ENCODE measurements at regions not wholly inside any gene's neighbourhood (a gene's known extent, or its start where the extent isn't known, plus 50 kb on each side); places are given as distances from the start of the nearest gene placed in this dataset.
"Not testable (repeated sequence)": the region's sequence is repeated elsewhere in the genome, so short reads cannot be mapped to it uniquely, and the experiment has no call there.

DNA sequence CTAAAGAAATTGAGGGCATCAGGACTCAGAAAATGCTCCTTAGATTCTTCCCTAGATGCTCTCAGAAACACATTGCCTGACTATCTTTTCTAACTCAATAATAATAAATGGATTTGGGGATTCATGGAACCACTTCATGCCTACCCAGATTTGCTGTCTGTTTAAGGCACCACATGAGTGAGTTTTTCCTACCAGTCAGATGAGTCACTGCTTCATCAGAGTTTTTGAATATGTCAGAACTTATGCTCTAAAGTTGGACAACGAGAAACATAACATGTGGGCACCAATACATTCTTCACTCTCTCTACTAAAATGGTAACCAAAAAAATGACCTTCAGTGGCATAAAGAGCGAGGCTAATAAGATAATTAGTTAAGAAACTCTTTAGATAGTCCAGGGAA is 1135.1 kb downstream of the TUSC7 start:
- no peak overlapping the region for H3K9ac ChIP-seq (ENCODE audit: low read length in 2 of 2)
- no peak overlapping the region for H3K4me3 ChIP-seq (ENCODE audit: low read length in 2 of 2)
- H3K27me3 ChIP-seq (ENCODE audit: control insufficient read depth in 1 of 2, insufficient read depth in 2 of 2, low read length in 2 of 2) = no peaks in the 10 kb centered on the region
- H3K4me1 ChIP-seq (ENCODE audit: control insufficient read depth, insufficient read depth, low read length) = no peaks in the 10 kb centered on the region
- no peaks in the 10 kb centered on the region for H3K36me3 ChIP-seq (ENCODE audit: control insufficient read depth in 2 of 2, insufficient read depth in 2 of 2, low read length in 2 of 2)
- no peaks in the 10 kb centered on the region for H3K9me3 ChIP-seq (ENCODE audit: control insufficient read depth in 2 of 2, low read length in 2 of 2)
- H3K27ac ChIP-seq (ENCODE audit: low read length) = no peak overlapping the region

DNA sequence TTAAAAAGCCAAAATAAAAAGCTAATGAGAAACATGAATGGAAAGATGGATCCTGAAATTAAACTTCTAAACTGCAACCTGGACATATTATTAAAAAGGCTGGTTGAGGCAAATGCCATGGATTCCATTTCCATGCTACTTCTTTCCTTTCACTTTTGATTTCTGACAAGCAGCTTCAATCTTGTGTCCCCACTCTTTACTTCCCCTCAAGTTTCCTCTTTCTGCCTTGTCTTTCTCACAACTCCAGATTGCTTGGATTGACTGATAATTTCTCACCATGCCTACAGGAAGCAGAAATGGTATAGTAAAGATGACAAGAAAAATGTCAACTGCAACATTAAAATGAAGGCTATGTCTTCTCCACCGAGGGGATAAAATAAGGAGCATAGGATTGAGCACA is 1136.7 kb downstream of the TUSC7 start:
- H3K27me3 ChIP-seq (ENCODE audit: control insufficient read depth in 1 of 2, insufficient read depth in 2 of 2, low read length in 2 of 2) = no peaks in the 10 kb centered on the region
- no peaks in the 10 kb centered on the region for H3K9me3 ChIP-seq (ENCODE audit: control insufficient read depth in 2 of 2, low read length in 2 of 2)
- no peak overlapping the region for H3K27ac ChIP-seq (ENCODE audit: low read length)
- no peak overlapping the region for H3K4me3 ChIP-seq (ENCODE audit: low read length in 2 of 2)
- H3K4me1 ChIP-seq (ENCODE audit: control insufficient read depth, insufficient read depth, low read length) = no peaks in the 10 kb centered on the region
- no peaks in the 10 kb centered on the region for H3K36me3 ChIP-seq (ENCODE audit: control insufficient read depth in 2 of 2, insufficient read depth in 2 of 2, low read length in 2 of 2)
- no peak overlapping the region for H3K9ac ChIP-seq (ENCODE audit: low read length in 2 of 2)

DNA sequence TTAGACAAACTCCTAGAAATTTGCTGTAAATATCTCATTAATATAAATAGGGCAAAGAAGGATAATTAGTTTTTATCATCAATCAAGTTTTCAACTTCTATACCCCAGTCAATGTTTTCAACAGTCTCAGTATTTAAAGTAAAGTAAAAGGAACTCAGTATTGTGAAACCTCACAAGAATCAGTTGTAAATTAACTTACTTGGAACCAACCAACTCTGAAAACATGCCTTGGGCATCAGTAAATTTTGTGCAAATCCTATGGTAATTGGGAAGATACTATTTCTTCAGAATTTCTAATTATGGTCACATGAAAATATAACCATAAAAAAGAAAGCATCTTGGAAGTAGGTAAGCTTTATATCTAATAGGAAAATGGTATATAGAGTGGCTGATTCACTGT is 1139.0 kb downstream of the TUSC7 start:
- Histone ChIP-seq H3K4me3 (ENCODE audit: low read length in 2 of 2) (no peak overlapping the region), H3K27ac (ENCODE audit: low read length) (no peak overlapping the region), H3K36me3 (ENCODE audit: control insufficient read depth in 2 of 2, insufficient read depth in 2 of 2, low read length in 2 of 2) (no peaks in the 10 kb centered on the region), H3K27me3 (ENCODE audit: control insufficient read depth in 1 of 2, insufficient read depth in 2 of 2, low read length in 2 of 2) (no peaks in the 10 kb centered on the region), H3K9ac (ENCODE audit: low read length in 2 of 2) (no peak overlapping the region), H3K9me3 (ENCODE audit: control insufficient read depth in 2 of 2, low read length in 2 of 2) (no peaks in the 10 kb centered on the region), H3K4me1 (ENCODE audit: control insufficient read depth, insufficient read depth, low read length) (no peaks in the 10 kb centered on the region)

DNA sequence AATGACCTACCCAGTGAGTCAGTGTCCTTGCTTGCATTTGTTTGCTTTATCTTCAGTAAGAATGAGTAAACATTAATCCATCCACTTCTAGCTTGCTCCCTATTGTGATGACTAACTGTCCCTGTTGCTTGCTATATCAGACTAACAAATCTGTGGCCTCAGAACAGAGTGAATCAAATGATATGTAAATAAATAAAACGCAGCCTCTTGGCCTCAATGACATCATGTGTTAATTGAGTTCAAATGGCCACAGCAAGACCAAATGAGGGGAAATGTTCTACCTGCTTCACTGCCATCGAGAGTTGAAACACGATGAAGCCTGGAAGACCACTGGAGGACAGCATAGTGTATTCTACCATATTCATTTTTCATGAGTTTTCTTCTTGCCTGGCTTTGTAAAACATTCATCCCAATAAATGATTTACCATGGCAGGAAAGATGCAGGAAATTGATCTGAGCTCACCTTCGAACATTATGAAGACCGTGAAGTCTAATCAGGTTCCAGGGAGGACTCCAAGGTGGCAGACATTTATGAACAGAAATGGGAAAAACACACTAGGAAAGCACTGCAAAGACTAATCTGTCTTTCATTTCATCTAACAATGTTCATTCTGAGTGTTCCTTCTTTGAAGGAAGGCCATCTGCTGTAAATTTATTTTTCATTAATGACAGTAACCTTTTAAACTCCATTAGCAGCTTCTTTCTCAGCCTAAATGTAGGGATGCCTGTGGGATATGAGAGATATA is 1144.5 kb downstream of the TUSC7 start:
- no peak overlapping the region for H3K4me3 ChIP-seq (ENCODE audit: low read length in 2 of 2)
- no peak overlapping the region for H3K9ac ChIP-seq (ENCODE audit: low read length in 2 of 2)
- no peaks in the 10 kb centered on the region for H3K27me3 ChIP-seq (ENCODE audit: control insufficient read depth in 1 of 2, insufficient read depth in 2 of 2, low read length in 2 of 2)

DNA sequence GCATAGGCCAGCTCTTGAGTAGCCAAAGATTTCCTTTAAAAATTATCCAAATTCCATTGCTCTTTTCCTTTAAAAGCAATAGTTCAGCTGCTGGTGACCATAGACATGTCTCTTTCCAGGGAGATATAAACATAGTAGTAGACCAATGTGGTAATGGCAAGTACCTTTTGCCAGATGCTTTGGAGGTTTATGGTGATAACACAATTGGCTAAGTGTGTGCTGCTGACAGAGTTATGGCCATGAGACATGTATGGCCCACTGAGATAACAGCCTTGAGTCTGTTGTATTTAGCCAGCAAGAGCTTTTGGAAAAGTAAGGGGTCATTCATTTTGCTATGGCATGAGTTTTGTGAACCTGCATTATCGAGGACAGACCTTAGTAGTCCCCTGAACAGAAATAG is 1146.8 kb downstream of the TUSC7 start:
- Histone ChIP-seq H3K27ac (ENCODE audit: low read length) (no peak overlapping the region), H3K9ac (ENCODE audit: low read length in 2 of 2) (no peak overlapping the region), H3K9me3 (ENCODE audit: control insufficient read depth in 2 of 2, low read length in 2 of 2) (no peaks in the 10 kb centered on the region), H3K27me3 (ENCODE audit: control insufficient read depth in 1 of 2, insufficient read depth in 2 of 2, low read length in 2 of 2) (no peaks in the 10 kb centered on the region), H3K4me3 (ENCODE audit: low read length in 2 of 2) (no peak overlapping the region), H3K36me3 (ENCODE audit: control insufficient read depth in 2 of 2, insufficient read depth in 2 of 2, low read length in 2 of 2) (no peaks in the 10 kb centered on the region), H3K4me1 (ENCODE audit: control insufficient read depth, insufficient read depth, low read length) (no peaks in the 10 kb centered on the region)

More for the DNA sequence above, 1144.5 kb downstream of the TUSC7 start:
- Histone ChIP-seq H3K9me3 (ENCODE audit: control insufficient read depth in 2 of 2, low read length in 2 of 2) (no peaks in the 10 kb centered on the region), H3K36me3 (ENCODE audit: control insufficient read depth in 2 of 2, insufficient read depth in 2 of 2, low read length in 2 of 2) (no peaks in the 10 kb centered on the region), H3K27ac (ENCODE audit: low read length) (no peak overlapping the region), H3K4me1 (ENCODE audit: control insufficient read depth, insufficient read depth, low read length) (no peaks in the 10 kb centered on the region)

DNA sequence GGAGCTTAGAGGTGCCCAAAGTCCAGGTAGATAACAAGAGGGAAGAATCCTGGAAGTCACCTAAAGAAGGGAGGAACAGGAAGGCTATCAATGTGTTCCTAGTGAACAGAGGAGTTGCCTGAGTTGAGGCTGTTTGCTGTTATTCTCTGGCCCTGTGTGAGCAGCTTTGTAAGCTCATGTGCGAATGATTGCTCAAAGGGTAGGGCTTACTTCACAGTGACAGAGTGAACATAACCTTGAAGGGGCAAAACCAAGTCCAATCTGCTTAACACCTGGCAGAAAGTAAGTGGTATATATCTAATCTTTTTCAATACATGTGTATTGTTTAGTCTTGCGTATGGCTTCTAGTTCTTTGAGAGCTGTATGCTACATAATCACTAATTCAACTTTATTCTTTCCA is 1153.6 kb downstream of the TUSC7 start:
- Histone ChIP-seq H3K4me3 (ENCODE audit: low read length in 2 of 2) (no peak overlapping the region), H3K9me3 (ENCODE audit: control insufficient read depth in 2 of 2, low read length in 2 of 2) (no peaks in the 10 kb centered on the region)

DNA sequence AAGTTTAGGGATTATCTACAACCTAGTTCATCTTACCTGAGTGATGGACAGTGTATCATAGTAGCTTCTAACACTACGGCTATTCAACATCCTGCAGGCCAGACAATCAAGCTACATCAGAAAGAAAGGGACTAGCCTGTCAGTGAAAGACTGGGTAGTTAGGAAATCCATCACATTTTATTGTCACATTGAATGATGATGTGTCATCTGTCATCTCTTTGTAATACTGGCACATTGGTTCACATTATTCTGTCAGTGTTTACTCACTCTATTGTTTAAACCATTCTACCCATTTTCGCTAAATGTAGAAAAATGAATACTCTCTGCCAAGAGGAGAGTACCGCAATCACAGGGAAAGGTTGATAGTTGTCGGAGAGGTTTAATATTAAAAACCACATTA is 1155.8 kb downstream of the TUSC7 start:
- no peak overlapping the region for H3K9ac ChIP-seq (ENCODE audit: low read length in 2 of 2)
- no peaks in the 10 kb centered on the region for H3K4me1 ChIP-seq (ENCODE audit: control insufficient read depth, insufficient read depth, low read length)
- H3K4me3 ChIP-seq (ENCODE audit: low read length in 2 of 2) = no peak overlapping the region
- no peaks in the 10 kb centered on the region for H3K27me3 ChIP-seq (ENCODE audit: control insufficient read depth in 1 of 2, insufficient read depth in 2 of 2, low read length in 2 of 2)
- no peak overlapping the region for H3K27ac ChIP-seq (ENCODE audit: low read length)
- no peaks in the 10 kb centered on the region for H3K9me3 ChIP-seq (ENCODE audit: control insufficient read depth in 2 of 2, low read length in 2 of 2)
- no peaks in the 10 kb centered on the region for H3K36me3 ChIP-seq (ENCODE audit: control insufficient read depth in 2 of 2, insufficient read depth in 2 of 2, low read length in 2 of 2)

More for the DNA sequence above, 1153.6 kb downstream of the TUSC7 start:
- Histone ChIP-seq H3K27me3 (ENCODE audit: control insufficient read depth in 1 of 2, insufficient read depth in 2 of 2, low read length in 2 of 2) (no peaks in the 10 kb centered on the region), H3K36me3 (ENCODE audit: control insufficient read depth in 2 of 2, insufficient read depth in 2 of 2, low read length in 2 of 2) (no peaks in the 10 kb centered on the region), H3K9ac (ENCODE audit: low read length in 2 of 2) (no peak overlapping the region), H3K27ac (ENCODE audit: low read length) (no peak overlapping the region), H3K4me1 (ENCODE audit: control insufficient read depth, insufficient read depth, low read length) (no peaks in the 10 kb centered on the region)

DNA sequence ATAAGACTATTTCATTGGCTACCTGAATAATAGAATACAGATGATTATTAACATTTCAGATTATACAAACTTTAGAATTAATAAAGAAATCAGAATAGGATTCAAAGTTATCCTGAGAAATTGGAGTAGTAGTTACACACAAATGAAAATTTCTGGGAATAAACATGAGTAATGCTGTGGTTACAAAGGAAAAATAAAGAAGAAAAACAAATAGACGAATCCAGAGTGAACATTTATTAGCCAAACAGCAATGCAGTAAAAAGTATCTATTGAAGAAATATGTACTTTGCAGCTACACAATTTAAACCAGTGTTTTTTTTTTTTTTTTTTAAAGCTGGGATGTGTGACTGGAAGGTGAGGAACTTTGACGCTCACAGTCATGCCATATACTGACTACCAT is 1159.2 kb downstream of the TUSC7 start:
- Histone ChIP-seq H3K9ac (ENCODE audit: low read length in 2 of 2) (no peak overlapping the region), H3K27ac (ENCODE audit: low read length) (no peak overlapping the region), H3K4me3 (ENCODE audit: low read length in 2 of 2) (no peak overlapping the region), H3K4me1 (ENCODE audit: control insufficient read depth, insufficient read depth, low read length) (no peaks in the 10 kb centered on the region), H3K36me3 (ENCODE audit: control insufficient read depth in 2 of 2, insufficient read depth in 2 of 2, low read length in 2 of 2) (no peaks in the 10 kb centered on the region), H3K27me3 (ENCODE audit: control insufficient read depth in 1 of 2, insufficient read depth in 2 of 2, low read length in 2 of 2) (no peaks in the 10 kb centered on the region), H3K9me3 (ENCODE audit: control insufficient read depth in 2 of 2, low read length in 2 of 2) (no peaks in the 10 kb centered on the region)

DNA sequence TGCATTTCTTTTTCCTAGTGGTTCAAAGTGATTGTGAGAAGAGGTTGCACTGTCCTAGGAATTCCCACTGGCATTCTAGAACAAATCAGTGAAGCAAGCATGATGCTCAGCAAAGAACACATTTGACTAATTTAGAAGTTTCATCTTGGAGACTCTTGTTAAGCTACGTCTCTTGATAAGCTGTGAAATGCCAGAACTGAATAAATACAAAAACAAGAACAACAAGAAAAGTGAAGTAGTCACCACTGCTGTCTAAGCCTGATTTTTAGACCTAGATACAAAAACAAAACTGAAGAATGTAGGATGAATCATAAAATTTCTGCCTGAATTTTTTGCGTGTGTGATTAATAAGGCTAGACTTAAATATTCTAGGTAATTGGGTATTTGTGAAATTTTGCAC is 1162.4 kb downstream of the TUSC7 start:
- H3K27ac ChIP-seq (ENCODE audit: low read length) = no peak overlapping the region
- no peaks in the 10 kb centered on the region for H3K36me3 ChIP-seq (ENCODE audit: control insufficient read depth in 2 of 2, insufficient read depth in 2 of 2, low read length in 2 of 2)
- H3K9me3 ChIP-seq (ENCODE audit: control insufficient read depth in 2 of 2, low read length in 2 of 2) = no peaks in the 10 kb centered on the region
- H3K27me3 ChIP-seq (ENCODE audit: control insufficient read depth in 1 of 2, insufficient read depth in 2 of 2, low read length in 2 of 2) = no peaks in the 10 kb centered on the region
- no peaks in the 10 kb centered on the region for H3K4me1 ChIP-seq (ENCODE audit: control insufficient read depth, insufficient read depth, low read length)
- no peak overlapping the region for H3K9ac ChIP-seq (ENCODE audit: low read length in 2 of 2)
- no peak overlapping the region for H3K4me3 ChIP-seq (ENCODE audit: low read length in 2 of 2)

DNA sequence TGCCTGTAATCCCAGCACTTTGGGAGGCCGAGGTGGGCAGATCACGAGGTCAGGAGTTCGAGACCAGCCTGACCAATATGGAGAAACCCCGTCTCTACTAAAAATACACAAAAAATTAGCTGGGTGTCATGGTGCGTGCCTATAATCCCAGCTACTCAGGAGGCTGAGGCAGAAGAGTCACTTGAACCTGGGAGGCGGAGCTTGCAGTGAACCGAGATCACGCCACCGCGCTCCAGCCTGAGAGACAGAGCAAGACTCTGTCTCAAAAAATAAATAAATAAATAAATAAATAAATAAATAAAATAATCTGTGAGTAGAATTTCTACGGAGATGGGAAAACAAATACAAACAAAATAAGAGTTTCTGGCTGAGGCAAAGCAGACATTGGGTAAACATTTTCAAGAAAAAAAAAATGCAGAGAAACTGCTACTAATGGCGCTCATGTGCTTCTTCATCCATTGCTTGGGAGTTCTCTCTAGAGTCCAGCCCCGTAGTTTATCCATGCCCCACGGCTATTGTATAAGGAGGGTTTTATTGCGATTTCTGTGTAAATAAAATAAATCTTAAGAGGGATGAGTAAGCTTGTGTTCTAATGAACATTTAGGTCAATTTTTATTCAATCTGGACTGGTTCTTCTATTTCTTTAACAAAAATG is 1161.9 kb downstream of the IGSF11 start:
- H3K4me1 ChIP-seq (ENCODE audit: control insufficient read depth, insufficient read depth, low read length); H3K36me3 ChIP-seq (ENCODE audit: control insufficient read depth in 2 of 2, insufficient read depth in 2 of 2, low read length in 2 of 2); H3K27me3 ChIP-seq (ENCODE audit: control insufficient read depth in 1 of 2, insufficient read depth in 2 of 2, low read length in 2 of 2); H3K4me3 ChIP-seq (ENCODE audit: low read length in 2 of 2); H3K9ac ChIP-seq (ENCODE audit: low read length in 2 of 2); H3K27ac ChIP-seq (ENCODE audit: low read length); H3K9me3 ChIP-seq (ENCODE audit: control insufficient read depth in 2 of 2, low read length in 2 of 2): not testable (repeated sequence)

DNA sequence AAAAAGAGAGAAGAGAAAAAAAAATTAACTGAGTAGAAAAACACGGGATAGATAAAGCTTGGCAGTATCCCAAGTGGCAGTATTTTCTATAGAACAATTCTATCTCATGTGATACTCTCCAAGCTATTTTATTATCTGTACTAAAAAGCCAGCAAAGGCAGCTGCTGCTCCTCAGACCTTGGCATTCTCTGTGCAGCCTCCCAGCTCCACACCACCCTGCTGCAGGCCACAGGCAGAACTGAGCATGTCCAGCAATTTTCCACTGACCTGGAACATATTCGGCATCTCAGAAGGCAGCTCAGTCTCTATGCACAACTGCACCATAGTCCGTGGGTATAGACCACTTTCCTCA is 1161.4 kb downstream of the IGSF11 start:
- H3K9ac ChIP-seq (ENCODE audit: low read length in 2 of 2) = no peak overlapping the region
- no peaks in the 10 kb centered on the region for H3K9me3 ChIP-seq (ENCODE audit: control insufficient read depth in 2 of 2, low read length in 2 of 2)
- H3K27ac ChIP-seq (ENCODE audit: low read length) = no peak overlapping the region
- H3K4me1 ChIP-seq (ENCODE audit: control insufficient read depth, insufficient read depth, low read length) = no peaks in the 10 kb centered on the region
- no peak overlapping the region for H3K4me3 ChIP-seq (ENCODE audit: low read length in 2 of 2)
- H3K36me3 ChIP-seq (ENCODE audit: control insufficient read depth in 2 of 2, insufficient read depth in 2 of 2, low read length in 2 of 2) = no peaks in the 10 kb centered on the region
- no peaks in the 10 kb centered on the region for H3K27me3 ChIP-seq (ENCODE audit: control insufficient read depth in 1 of 2, insufficient read depth in 2 of 2, low read length in 2 of 2)
